Stromal cell of bone marrow (primary cell): ENCODE measurements at regions not wholly inside any gene's neighbourhood (a gene's known extent, or its start where the extent isn't known, plus 50 kb on each side); places are given as distances from the start of the nearest gene placed in this dataset.
A peak's percentile ranks its signal among the peaks of the same experiment; 100 is the strongest.

Source experiments
- DNase-seq: peaks from one replicate; pipeline ENCODE4 v3.0.0-alpha.2; 2012; ENCODE audit warnings: low read depth

GRCh38 chr5:73311291-73312110 lies 137.1 kb downstream of the FOXD1 start:
- peak; percentile 80 for DNase-seq

GRCh38 chr5:73307645-73308355 lies 134.8 kb downstream of the TMEM174 start:
- DNase-seq = no peak

- DNase-seq = no peak
Observed at GRCh38 chr5:73306741-73307275, 133.8 kb downstream of the TMEM174 start.

- no peak for DNase-seq
Observed at GRCh38 chr5:73306078-73306719, 133.2 kb downstream of the TMEM174 start.

- no peak for DNase-seq
Observed at GRCh38 chr5:73305386-73305785, 132.4 kb downstream of the TMEM174 start.

GRCh38 chr5:73304381-73304780 lies 131.4 kb downstream of the TMEM174 start:
- DNase-seq = no peak

- DNase-seq = no peak
Observed at GRCh38 chr5:73303148-73304079, 130.4 kb downstream of the TMEM174 start.

GRCh38 chr5:73302797-73303147 lies 129.8 kb downstream of the TMEM174 start:
- DNase-seq = no peak

- no peak for DNase-seq
Observed at GRCh38 chr5:73301208-73301901, 128.4 kb downstream of the TMEM174 start.

- no peak for DNase-seq
Observed at GRCh38 chr5:73300337-73301207, 127.6 kb downstream of the TMEM174 start.

- no peak for DNase-seq
Observed at GRCh38 chr5:73299665-73300336, 126.8 kb downstream of the TMEM174 start.

- DNase-seq = no peak
Observed at GRCh38 chr5:73298772-73299630, 126.0 kb downstream of the TMEM174 start.

GRCh38 chr5:73298251-73298771 lies 125.3 kb downstream of the TMEM174 start:
- no peak for DNase-seq

- DNase-seq = no peak
Observed at GRCh38 chr5:73297430-73297829, 124.4 kb downstream of the TMEM174 start.

- no peak for DNase-seq
Observed at GRCh38 chr5:73296772-73297171, 123.8 kb downstream of the TMEM174 start.

GRCh38 chr5:73295921-73296320 lies 122.9 kb downstream of the TMEM174 start:
- no peak for DNase-seq

- no peak for DNase-seq
Observed at GRCh38 chr5:73295447-73295846, 122.5 kb downstream of the TMEM174 start.

GRCh38 chr5:73292816-73293459 lies 119.9 kb downstream of the TMEM174 start:
- DNase-seq = no peak
